NCI-H82 treated with DMSO at 0.1 percent for 48 hours (cell line): ENCODE measurements at regions not wholly inside any gene's neighbourhood (a gene's known extent, or its start where the extent isn't known, plus 50 kb on each side); places are given as distances from the start of the nearest gene placed in this dataset.
A peak's percentile ranks its signal among the peaks of the same experiment; 100 is the strongest.
"Not testable (repeated sequence)": the region's sequence is repeated elsewhere in the genome, so short reads cannot be mapped to it uniquely, and the experiment has no call there.

ENCODE experiments used
- DNase-seq: peaks from one replicate; lab custom pipeline; 2025; ENCODE audit not compliant: unreplicated experiment; lab: John Stamatoyannopoulos, UW

GRCh38 chr12:24679126-24679525, 269.8 kb downstream of the BCAT1 start:
- DNase-seq = no peak

GRCh38 chr12:24678436-24678835, 270.5 kb downstream of the BCAT1 start:
- no peak for DNase-seq

GRCh38 chr12:24668563-24668962, 280.3 kb downstream of the BCAT1 start:
- DNase-seq = no peak

GRCh38 chr12:24664161-24664880, 284.6 kb downstream of the BCAT1 start:
- DNase-seq = no peak

- no peak for DNase-seq
Observed at GRCh38 chr12:24661657-24662096, 287.2 kb downstream of the BCAT1 start.

GRCh38 chr12:24659016-24659415, 289.9 kb downstream of the BCAT1 start:
- DNase-seq = no peak

- not testable (repeated sequence) for DNase-seq
Observed at GRCh38 chr12:24654344-24654743, 294.6 kb downstream of the BCAT1 start.

GRCh38 chr12:24649634-24650033, 299.3 kb downstream of the BCAT1 start:
- DNase-seq = no peak

- DNase-seq = no peak
Observed at GRCh38 chr12:24649209-24649608, 299.7 kb downstream of the BCAT1 start.

GRCh38 chr12:24645254-24645653, 303.6 kb downstream of the BCAT1 start:
- DNase-seq = no peak

GRCh38 chr12:24643120-24644119, 305.5 kb downstream of the BCAT1 start:
- DNase-seq = no peak

GRCh38 chr12:24639641-24640040, 309.3 kb downstream of the BCAT1 start:
- DNase-seq = no peak

- DNase-seq = no peak
Observed at GRCh38 chr12:24632466-24632865, 316.4 kb downstream of the BCAT1 start.

GRCh38 chr12:24631676-24632426, 317.1 kb downstream of the BCAT1 start:
- DNase-seq = no peak

GRCh38 chr12:24630856-24631255, 318.0 kb downstream of the BCAT1 start:
- DNase-seq = no peak

- DNase-seq = no peak
Observed at GRCh38 chr12:24630446-24630845, 318.5 kb downstream of the BCAT1 start.

- no peak for DNase-seq
Observed at GRCh38 chr12:24625103-24625502, 323.8 kb downstream of the BCAT1 start.

- not testable (repeated sequence) for DNase-seq
Observed at GRCh38 chr12:24619954-24620353, 328.9 kb downstream of the BCAT1 start.

- no peak for DNase-seq
Observed at GRCh38 chr12:24617471-24617870, 331.4 kb downstream of the BCAT1 start.

GRCh38 chr12:24615967-24616411, 332.9 kb downstream of the BCAT1 start:
- DNase-seq = peak; percentile 22

- no peak for DNase-seq
Observed at GRCh38 chr12:24608637-24609285, 340.1 kb downstream of the BCAT1 start.
